ENCODE measurements at regions not wholly inside any gene's neighbourhood (a gene's known extent, or its start where the extent isn't known, plus 50 kb on each side); places are given as distances from the start of the nearest gene placed in this dataset.

DNA sequence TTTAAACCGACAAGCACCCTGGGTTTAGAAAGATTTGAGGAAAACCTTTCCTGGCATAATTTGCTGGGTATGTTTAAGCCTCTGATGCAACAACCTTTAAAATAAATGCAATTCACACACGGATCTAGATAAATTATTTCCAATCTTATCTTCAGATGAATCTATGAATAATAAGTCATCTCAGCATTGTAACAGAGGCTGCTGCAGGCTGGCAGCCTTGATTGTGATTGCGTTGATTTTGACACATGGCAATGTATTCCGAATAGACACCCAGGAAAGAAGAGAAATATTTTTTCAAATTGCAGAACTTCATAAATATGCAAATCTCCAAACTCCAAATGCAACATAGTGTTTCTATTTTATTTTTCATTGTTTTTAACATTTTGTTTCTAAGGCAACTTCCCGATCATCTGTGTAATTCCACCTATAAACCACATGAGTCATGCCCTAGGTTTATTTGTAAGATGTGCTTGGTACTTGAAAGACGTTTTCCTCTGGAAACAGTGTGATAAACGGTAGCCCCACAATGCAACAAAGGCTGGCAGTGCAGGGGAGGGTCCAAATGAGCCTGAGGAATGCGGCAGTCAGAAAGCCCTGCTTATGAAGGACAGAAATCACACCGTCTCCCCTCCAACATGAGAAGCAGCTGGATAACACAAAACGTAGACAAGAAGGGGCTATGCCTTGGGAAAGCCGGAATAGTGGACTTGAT, 359.0 kb downstream of the BRD1 start:
- Histone ChIP-seq H3K4me1 (no peaks in the 10 kb centered on the region), H3K27me3 (peaks cover 0 to 51% (median 0%) of the 10 kb centered on the region in 4 donors), H3K4me3 (no peak overlapping the region), H3K36me3 (no peaks in the 10 kb centered on the region), H3K27ac (no peak overlapping the region), H3K9me3 (no peaks in the 10 kb centered on the region)
- intact Hi-C loops (cut with DNase I), result no loop called here
- DNase-seq, result no peak
- TF ChIP-seq, protein P1, sequence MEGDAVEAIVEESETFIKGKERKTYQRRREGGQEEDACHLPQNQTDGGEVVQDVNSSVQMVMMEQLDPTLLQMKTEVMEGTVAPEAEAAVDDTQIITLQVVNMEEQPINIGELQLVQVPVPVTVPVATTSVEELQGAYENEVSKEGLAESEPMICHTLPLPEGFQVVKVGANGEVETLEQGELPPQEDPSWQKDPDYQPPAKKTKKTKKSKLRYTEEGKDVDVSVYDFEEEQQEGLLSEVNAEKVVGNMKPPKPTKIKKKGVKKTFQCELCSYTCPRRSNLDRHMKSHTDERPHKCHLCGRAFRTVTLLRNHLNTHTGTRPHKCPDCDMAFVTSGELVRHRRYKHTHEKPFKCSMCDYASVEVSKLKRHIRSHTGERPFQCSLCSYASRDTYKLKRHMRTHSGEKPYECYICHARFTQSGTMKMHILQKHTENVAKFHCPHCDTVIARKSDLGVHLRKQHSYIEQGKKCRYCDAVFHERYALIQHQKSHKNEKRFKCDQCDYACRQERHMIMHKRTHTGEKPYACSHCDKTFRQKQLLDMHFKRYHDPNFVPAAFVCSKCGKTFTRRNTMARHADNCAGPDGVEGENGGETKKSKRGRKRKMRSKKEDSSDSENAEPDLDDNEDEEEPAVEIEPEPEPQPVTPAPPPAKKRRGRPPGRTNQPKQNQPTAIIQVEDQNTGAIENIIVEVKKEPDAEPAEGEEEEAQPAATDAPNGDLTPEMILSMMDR (IDR thresholded peaks at IDR 0.05), result no peak
- TF ChIP-seq POLR2A (IDR thresholded peaks at IDR 0.05), result no peak
- WGBS, 2 donors, result 45 to 50% methylated on average over 11 of the region's 11 CpGs

DNA sequence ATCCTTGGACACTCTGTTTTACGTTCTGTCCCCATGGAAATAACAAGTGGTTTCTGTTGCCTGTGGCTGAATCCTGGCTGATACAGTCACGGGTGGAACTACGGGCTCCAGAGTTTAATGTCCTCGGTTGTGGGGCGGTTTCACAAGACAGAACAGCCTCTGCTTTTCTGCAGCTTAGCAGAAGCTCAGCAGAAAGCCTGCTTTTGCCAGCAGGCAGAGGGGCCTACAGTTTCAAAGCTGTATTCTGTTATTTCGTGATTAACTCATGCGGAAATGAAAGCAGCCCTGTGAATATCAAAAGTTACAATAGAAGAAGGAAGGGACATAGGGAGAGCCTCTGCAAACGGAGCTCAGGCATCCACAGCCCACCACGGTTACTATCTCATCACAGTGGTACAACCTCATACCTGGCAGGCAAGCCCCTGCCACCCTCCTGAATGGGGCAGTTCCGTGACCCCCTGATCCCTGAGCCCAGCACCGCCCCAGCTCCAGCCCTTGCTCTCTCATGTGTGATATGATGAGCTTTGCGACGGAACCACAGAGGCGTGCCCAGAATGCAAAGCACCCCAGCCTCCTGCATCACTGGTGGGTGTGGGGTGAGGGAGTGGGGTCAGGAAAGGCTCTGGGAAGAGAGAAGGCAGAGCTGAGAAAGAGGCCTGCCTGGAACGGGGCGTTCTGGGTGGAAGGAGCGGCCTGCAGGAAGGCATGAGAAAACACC, 360.6 kb downstream of the BRD1 start:
- Histone ChIP-seq H3K9me3 (no peaks in the 10 kb centered on the region), H3K4me3 (no peak overlapping the region), H3K4me1 (no peaks in the 10 kb centered on the region), H3K27ac (no peak overlapping the region), H3K36me3 (no peaks in the 10 kb centered on the region), H3K27me3 (peaks cover 0 to 47% (median 0%) of the 10 kb centered on the region in 4 donors)
- TF ChIP-seq, protein P1 (IDR thresholded peaks at IDR 0.05), result no peak
- TF ChIP-seq POLR2A (IDR thresholded peaks at IDR 0.05), result no peak
- 47 to 58% methylated on average over 8 to 11 of the region's 17 CpGs for WGBS, 2 donors
- no peak for DNase-seq
- intact Hi-C loops (cut with DNase I), result no loop called here

DNA sequence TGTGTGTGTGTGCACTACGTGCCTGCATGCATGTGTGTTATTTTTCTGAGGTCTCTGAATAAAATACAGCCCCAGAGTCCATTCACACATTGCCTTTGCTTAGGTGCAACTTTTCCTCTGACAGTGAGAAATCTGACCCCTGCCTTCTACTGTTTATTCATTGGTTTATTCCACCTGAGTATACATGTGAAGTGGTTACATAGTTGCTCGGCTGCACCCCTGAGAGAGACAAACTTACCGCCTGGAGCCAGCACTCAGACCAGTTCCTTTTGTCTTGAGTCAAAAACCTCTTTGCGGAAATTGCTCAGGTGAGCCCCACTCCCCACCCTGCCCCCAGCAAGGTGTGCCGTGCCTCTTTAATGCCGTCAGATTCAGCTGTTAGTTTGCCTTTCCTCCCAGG, 363.6 kb downstream of the BRD1 start:
- no peak overlapping the region for H3K27ac ChIP-seq
- no peak for TF ChIP-seq POLR2A (IDR thresholded peaks at IDR 0.05)
- TF ChIP-seq, protein P1 (IDR thresholded peaks at IDR 0.05), result no peak
- H3K9me3 ChIP-seq, result no peaks in the 10 kb centered on the region
- no peaks in the 10 kb centered on the region for H3K4me1 ChIP-seq
- DNase-seq, result no peak
- intact Hi-C loops (cut with DNase I), result no loop called here
- WGBS, 2 donors, result 44 to 45% methylated on average over 6 of the region's 6 CpGs
- no peak overlapping the region for H3K4me3 ChIP-seq
- peaks cover 0 to 40% (median 0%) of the 10 kb centered on the region in 4 donors for H3K27me3 ChIP-seq
- no peaks in the 10 kb centered on the region for H3K36me3 ChIP-seq

DNA sequence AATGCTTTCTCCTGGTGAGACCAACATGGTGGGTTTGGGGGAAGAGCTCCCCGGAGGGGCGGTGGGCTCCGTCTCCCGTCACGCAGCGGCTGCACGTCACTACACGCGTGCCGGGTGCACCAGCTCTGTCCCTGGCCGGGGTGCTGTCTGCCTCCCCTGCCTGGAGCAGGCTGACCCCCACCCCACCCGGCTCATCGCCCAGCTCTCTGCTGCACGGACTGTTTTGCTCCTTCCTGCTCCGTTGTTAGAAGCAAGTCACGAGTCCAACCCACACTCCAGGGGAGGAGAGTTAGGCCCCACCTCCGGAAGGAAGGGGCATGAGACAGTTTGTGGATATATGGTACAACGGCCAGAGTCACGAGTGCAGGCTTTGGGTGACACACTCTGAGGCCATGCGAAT, 364.9 kb downstream of the BRD1 start:
- Histone ChIP-seq H3K27me3 (peaks cover 0 to 46% (median 0%) of the 10 kb centered on the region in 4 donors), H3K4me1 (no peaks in the 10 kb centered on the region), H3K9me3 (no peaks in the 10 kb centered on the region), H3K36me3 (no peaks in the 10 kb centered on the region), H3K4me3 (no peak overlapping the region), H3K27ac (no peak overlapping the region)
- intact Hi-C loops (cut with DNase I), result no loop called here
- 77 to 80% methylated on average over 14 to 18 of the region's 20 CpGs for WGBS, 2 donors
- DNase-seq, result no peak
- TF ChIP-seq, protein P1 (IDR thresholded peaks at IDR 0.05), result no peak
- no peak for TF ChIP-seq POLR2A (IDR thresholded peaks at IDR 0.05)

DNA sequence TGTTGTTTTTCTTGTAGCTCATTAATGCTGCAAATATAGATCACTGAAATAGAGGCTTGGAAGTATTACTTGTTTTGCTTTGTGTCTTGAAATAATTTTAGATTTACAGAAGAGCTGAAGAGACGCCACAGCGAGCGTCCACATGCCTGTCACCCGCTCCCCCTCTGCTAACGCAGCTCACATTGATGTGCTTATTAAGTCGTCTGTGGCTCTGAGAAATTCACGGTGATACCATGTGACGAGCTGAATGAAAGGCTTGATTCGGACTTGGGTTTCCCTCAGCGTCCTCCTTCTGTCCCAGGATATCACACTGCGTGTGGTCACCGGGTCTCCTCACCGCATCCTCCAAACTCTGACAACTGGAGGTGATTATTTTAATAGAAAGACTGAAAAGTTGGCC, 365.4 kb downstream of the BRD1 start:
- TF ChIP-seq POLR2A (IDR thresholded peaks at IDR 0.05), result no peak
- TF ChIP-seq, protein P1 (IDR thresholded peaks at IDR 0.05), result no peak
- H3K4me3 ChIP-seq, result no peak overlapping the region
- WGBS, 2 donors, result 79 to 80% methylated on average over 9 to 12 of the region's 13 CpGs
- no peak for DNase-seq
- no peaks in the 10 kb centered on the region for H3K9me3 ChIP-seq
- H3K27ac ChIP-seq, result no peak overlapping the region
- intact Hi-C loops (cut with DNase I), result no loop called here
- no peaks in the 10 kb centered on the region for H3K4me1 ChIP-seq
- H3K36me3 ChIP-seq, result no peaks in the 10 kb centered on the region
- H3K27me3 ChIP-seq, result peaks cover 0 to 42% (median 0%) of the 10 kb centered on the region in 4 donors

Data from esophagus squamous epithelium (tissue), 5 donors.